HL-60 (cell line): ENCODE measurements at regions not wholly inside any gene's neighbourhood (a gene's known extent, or its start where the extent isn't known, plus 50 kb on each side); places are given as distances from the start of the nearest gene placed in this dataset.
"Not testable (repeated sequence)": the region's sequence is repeated elsewhere in the genome, so short reads cannot be mapped to it uniquely, and the experiment has no call there.

Experiments used
- CTCF ChIP-seq: IDR thresholded peaks from one replicate; pipeline ENCODE4 v1.5.1; 2011; ENCODE audit warnings: low read length, control low read depth, inconsistent platforms; ENCODE audit not compliant: insufficient read depth
- GABPA ChIP-seq: IDR thresholded peaks from 2 replicates; pipeline ENCODE4 v1.6.1; 2012; ENCODE audit warnings: low read depth
- SPI1 ChIP-seq: IDR thresholded peaks from 2 replicates; pipeline ENCODE4 v1.6.1; 2012; ENCODE audit warnings: low read depth, mild to moderate bottlenecking, borderline replicate concordance

GRCh38 chr7:6988608-6989007, 162.5 kb upstream of the CCZ1B start:
- TF ChIP-seq CTCF, SPI1, GABPA: not testable (repeated sequence)
